COLO668 (cell line): ENCODE measurements at regions not wholly inside any gene's neighbourhood (a gene's known extent, or its start where the extent isn't known, plus 50 kb on each side); places are given as distances from the start of the nearest gene placed in this dataset.
A peak's percentile ranks its signal among the peaks of the same experiment; 100 is the strongest.

Source experiments
- DNase-seq: peaks from one replicate; lab custom pipeline; 2025; ENCODE audit not compliant: unreplicated experiment; lab: John Stamatoyannopoulos, UW

DNA sequence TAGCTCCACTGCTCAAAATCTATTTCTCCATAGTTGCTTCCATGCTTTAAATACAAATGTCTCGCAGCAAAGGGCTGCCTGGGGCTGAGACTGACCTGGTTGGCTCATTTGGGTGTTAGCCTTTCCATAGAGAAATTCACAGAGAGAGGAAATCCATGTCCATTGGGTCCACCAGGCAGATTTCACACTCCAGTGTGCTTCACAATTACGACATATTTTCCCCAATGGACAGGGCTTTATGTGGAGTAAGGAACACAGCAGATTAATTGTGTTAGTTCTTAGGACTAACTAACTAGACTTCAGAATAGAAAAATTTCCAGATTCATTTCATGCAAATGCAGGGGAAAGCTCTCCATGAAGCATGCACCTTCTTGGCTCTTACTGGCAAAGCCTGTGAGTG lies 180.7 kb downstream of the FBXO15 start:
- DNase-seq, result no peak

DNA sequence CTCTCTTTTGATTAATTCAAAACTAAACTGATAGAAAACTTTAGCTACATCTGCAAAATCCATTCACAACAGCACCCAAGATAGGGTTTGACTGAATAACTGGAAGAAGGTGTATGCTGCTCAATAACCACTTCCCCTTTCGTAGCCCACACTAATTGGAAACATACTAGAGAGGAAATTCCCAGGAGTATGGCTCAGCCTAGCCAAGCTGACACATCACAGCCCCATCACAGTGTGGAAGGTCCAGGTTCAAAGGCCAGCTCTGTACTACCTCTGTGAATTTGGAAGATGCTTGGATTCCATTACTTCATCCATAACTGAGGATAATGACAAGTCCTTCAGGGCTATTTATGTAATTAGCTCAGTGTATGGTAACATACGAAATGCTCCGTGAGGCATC lies 185.4 kb downstream of the FBXO15 start:
- no peak for DNase-seq

DNA sequence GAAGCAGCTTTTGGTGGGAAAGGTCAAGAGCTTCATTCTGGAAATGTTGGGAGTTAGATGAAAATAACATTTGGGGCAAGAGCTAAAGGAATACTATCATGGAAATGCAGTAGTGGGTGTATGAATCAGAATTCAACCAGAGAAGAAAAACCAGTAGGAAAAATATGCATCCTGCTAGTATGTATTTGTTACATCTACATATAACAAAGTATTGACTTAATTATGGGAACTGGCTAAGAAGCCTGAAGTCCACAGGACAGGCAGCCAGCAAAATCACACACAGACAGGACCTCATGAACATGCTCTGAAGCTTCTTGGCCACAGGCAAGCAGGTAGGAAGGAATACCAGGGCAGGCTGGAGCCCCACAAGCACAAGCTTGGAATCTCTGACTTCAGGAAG lies 185.8 kb downstream of the FBXO15 start:
- DNase-seq, result no peak

DNA sequence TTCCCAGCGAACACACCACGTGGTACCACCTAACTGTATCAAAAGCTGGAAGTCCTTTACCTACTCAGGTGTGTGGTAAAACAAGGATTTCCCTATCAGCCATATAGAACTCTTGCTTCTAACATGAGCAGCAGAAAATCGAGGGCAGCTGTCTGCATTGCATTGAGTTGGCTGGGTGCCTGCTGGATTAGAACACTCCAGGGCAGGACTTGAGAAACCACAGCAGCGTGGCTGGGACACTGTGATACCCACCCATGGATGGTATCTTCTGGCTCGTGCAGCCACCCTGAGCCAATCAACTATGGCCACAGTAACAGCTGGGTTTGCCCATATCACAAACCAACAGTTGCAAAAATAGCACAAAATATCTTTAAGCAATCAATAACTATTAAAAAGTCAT lies 188.3 kb downstream of the FBXO15 start:
- DNase-seq, result no peak

DNA sequence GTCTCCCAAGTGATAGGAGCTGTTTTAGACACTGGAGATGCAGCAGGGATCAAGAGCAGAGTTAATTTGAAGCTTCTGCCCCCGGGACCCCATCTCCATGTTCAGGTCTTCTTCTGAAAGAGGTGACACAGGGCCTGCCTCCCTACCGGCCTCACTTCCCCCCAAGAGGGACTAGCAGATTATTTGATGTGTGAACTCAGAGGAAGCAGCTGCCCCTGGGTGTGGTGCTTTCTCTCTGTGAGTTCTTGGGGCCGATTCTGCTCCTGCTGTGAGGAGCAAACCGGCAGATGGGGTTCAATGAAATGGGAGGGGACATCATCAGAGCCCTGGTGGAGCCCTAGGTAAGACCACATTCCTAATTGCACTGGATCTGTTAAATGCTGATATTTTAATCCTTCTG lies 193.4 kb downstream of the FBXO15 start:
- DNase-seq, result no peak

DNA sequence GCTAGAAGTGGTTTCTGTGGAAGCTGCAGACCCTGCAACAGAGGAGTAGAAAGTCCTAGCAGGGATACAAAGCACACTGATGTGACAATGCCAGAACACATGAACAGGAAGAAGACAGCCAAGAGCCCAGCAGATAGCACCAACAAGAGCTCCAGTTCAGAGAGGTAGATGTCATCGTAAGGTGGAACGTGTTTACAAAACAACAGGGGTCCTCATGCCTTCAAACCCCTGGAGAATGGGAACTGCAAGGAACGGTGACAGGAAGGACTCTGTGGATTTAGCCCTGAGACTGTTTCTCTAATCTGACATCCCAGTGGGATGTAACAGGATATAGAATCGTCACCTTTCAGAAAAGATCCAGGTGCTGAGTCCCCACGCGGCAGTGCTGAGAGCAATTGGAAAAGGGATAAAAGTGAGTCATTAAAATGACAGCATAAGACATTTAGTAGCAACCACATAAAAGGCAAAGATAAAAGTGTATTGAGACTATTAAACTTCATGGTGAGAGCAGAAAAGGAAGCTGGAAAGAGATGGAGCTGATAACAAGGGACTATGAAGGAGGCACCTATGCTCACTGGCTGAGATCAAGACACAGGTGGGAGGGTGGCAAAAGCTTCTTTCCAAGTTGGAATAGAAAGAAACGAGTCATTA lies 195.2 kb downstream of the FBXO15 start:
- DNase-seq, result no peak

DNA sequence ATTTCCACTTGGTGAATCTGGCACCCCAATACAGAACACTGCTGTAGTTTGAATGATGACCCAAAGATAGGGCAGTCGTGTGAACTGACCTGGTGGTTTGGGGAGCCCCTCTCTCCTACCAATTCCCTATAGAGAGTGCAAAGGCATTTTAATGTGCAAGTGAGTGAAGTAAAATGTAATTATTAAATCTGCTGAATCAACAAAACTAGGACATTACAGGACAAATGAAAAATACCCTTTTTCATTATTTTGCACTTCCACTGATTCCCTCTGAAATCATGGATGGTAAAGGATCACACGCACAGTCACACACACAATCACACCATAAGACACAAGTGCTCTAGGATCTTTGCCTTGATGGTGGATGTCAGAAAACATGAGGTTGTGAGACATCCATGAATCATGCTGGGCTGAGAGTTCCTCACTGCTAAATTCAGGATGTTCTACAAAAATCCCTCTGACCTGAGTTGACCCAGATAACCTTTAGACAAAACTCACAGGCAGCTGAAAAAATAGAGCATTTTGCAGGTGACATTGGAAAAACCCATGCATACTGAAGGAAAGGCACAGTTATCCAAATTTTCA lies 197.4 kb downstream of the FBXO15 start:
- no peak for DNase-seq

DNA sequence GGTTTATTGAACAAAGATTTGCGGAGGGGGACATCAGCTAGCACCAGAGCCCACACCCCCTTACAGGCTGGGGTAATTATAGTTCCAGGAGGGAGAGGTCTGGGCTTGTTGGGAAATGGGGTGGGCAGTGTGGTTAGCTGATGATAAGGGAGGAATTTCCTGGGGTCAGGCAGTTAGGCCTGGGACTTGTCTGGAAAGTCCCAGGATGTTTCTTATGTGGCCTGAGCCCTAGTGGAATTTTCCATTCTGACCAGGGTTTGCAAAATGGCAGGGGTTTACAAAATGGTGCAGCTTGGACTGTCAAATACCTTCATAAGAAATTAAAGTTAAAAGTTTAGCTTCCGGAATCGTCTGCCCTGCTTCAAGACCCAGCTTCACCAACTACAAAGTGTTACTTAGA lies 199.1 kb downstream of the FBXO15 start:
- DNase-seq, result no peak

DNA sequence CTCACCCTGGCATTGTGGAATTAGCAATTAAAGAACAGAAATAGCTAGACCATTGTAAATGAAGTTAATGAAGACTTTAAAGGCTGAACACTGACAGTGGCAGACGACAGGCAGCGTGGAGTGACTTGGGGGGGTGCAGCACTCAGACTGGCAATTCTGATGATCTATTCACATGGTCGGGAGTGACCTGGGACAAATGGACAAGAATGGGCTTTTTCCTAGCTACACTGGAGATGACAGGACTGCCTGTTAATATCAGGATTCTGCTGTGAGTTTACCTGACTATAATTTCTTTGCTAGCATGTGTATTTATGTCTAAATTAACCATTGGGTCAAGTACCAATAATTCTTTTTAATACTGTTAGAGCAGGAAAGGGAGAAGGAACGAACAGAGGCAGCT lies 199.6 kb downstream of the FBXO15 start:
- no peak for DNase-seq

DNA sequence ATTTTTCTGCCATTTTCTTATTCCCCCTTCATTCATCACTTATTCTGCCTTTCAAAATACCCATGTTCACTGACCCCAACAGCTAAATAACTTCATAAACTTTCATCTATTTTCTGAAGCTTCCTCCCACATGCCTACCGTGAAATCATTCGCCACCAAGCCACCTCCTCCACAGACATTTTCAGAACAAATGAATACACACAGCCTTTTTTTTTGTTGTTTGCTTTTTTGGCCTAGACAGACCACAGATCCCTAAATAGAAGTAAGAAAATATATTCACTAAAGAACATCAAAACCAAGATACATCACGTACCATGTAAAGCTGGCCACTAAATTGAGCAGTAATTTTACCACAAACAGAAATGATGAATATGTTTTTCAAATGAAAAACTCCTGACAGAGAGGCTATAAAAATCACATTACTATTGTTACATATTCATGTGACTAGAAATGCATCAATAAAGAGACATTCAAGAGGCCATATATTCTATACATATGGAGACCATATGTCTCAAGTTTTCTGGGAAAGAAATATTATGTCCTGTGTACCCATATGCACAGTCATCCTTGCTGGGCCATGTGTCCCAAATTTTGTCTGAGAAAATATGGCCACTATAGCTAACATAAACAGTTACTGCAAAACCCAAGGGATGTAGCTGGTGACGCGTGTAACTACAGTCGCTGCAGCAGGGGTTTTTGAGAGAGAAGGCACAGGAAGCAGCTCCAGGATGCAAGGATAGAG lies 200.3 kb downstream of the FBXO15 start:
- DNase-seq, result no peak

DNA sequence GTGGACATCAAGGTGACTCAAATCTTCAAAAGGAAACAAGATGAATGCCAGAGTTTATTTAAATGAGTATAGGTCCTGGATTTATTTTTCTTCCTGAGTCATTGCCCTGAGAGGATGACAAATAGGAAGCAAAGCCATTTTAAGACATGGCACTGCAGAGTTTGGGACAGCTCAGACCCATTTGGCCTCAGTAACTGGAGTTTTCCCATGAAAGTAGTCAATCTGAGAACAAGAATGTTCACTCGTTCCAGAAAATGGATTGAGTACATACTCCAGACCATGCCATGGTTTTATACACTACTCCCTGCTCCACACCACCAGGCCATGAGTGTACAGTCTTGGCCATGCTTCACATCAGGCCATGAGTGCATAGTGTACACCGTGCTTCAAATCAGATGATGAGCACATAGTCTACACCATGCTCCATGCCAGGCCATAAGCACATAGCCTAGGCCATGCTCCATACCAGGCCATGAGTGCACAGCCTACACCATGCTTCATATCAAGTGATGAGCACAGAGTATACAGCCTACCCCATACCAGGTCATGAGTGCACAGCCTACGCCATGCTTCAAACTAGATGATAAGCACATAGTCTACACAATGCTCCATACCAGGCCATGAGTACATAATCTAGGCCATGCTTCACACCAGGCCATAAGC lies 202.4 kb downstream of the FBXO15 start:
- DNase-seq, result no peak

DNA sequence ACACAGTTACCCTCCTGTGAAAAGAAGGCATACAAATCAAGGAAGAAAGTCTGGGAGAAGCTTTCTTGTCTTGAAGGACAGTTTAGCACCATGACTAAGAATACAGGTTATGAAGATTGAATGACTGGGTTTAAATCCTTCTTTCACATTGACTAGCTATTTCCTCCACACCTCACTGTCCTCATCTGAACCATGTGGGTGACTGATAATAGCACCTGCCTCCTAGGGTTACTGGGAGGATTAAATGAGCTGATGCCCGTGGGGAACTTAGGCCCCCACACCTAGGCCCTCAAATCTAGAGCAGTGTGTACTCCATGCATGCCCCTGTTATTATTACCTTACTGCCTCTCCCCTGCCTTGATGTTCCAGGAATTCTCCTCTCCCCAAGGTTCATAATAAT lies 202.9 kb downstream of the FBXO15 start:
- no peak for DNase-seq

DNA sequence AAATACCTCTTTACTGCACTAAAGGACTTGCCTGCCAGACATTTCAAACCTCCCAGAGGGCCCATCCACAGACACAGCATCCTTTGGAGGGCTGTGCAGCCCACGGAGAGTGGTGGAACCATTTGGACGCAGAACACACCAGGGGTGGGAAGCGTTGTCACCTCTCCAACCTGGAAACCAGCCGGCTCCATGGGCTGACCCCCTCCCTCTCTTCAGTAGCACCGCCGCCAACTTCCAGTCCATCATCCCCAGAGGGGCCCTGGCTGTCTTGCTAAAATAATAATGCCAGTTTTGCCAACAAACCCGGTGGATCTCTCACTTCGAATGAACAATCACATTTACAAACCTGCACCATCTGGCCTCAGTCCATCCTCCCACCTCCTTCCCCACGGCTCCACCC lies 203.9 kb downstream of the FBXO15 start:
- DNase-seq, result no peak

DNA sequence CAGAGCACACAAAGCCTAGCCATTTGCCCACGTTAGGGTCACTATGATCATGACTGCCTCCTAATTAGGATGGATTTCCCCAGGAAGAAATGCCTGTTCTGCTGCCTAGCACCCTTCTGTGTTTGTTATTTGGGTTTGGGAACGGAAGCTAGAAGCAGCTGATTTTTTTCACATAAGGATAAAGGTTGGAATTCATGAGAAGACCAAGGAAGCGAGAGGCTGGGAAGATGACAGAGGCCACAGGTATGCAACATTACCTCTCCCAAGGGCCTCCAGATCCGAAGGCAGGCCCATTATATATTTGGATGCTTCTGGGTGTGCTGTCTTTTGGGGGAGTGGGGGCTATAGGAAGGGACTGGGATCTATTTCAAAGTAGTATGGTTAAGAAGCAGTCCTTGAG lies 204.7 kb downstream of the FBXO15 start:
- DNase-seq, result no peak

DNA sequence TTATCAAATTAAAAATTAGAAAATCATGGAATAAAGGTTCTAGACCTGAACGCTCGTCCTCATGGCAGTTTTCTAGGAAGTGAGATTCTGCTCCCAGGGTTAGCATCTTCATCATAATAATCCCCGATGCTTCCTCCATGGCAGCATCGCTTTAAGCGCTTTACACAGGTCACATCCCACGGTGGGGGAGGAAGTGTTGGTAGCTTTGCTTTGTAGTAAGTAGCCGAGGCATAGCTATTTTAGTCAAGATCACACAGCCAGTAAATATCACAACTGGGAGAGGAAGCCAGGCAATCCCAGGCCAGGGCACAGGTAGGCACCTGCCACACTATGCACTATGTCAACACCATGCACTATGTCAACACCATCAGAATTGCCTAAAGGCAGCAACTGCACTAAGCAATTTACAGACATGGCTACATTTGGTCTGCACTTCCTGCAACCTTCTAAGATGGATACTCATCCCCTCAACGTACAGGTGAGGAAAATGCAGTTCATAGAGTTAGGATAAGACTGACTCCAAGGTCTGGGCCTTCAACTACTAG lies 205.5 kb downstream of the FBXO15 start:
- peak; percentile 84 for DNase-seq

DNA sequence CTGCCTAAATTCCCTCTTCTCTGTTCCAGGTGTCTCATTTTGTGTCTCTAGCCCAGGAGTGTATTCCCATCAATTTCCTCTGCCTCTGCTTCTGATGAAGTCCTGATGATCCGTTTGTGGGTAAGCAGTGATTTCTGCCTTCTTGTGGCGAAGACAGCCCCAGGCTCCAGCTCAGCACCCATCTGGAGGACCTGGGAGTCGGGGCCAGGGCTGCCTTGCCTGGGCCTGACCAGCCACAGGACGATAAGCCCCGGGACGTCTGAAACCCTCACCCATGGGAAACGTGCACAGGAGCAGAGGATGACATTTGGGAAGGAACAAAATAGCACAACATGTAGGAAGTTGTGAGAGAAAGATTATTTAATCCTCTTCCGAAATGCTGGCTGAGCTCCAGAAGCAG lies 206.9 kb downstream of the FBXO15 start:
- DNase-seq, result no peak

DNA sequence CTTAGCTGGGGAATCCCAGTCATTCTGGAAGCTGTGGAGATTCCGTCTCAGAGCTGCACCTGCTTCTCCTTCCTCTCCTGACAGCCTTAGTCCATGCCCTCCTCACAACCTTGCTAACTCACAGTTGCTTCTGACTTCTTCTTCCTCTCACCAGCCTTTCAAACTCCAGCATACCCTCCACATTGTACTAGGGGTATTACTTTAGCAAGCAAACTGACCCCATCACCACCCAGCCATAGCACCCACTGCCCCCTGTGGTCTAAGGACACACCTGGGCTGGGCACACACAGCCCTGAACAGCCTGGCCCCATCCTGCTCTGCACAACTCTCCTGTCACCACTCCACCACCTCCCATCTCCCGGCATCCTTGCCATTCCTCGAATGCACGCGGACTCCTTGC lies 208.2 kb downstream of the FBXO15 start:
- no peak for DNase-seq

DNA sequence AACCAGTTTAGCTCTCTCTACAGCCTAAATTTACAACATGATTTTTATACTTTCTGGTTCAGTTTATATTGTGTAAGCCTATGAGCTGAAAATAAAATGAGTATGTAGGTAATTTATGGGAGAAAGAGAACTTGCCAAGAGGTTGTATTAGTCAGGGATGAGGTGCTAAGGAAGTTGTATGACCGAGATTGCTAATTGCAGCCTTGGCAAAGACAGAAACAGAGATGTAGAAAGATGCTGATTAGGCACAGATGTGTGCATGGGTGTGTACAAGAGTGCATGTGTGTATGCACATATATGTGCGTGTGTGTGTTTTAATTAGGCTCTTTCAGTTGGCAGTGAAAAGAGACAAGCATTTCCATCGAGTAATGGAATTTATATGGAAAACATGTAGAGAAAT lies 213.9 kb downstream of the FBXO15 start:
- no peak for DNase-seq

DNA sequence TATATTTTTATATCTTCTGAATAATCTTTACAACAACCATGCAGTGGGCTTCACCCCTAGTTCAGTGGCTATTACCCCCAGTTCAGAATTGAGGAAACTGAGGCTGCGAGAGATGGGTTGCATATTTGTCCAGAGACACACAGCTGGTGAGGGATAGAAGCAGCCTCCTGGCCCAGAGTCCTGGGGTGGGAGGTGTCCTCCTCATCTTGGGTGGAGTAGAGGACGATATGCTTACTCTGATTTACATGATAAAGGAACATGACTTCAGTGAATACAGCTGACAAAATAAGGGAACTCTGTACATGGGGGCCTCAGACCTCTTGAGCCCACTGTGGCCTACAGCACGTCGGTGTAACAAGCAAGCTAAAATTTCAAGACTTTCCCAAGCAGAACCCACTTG lies 214.7 kb downstream of the FBXO15 start:
- no peak for DNase-seq

DNA sequence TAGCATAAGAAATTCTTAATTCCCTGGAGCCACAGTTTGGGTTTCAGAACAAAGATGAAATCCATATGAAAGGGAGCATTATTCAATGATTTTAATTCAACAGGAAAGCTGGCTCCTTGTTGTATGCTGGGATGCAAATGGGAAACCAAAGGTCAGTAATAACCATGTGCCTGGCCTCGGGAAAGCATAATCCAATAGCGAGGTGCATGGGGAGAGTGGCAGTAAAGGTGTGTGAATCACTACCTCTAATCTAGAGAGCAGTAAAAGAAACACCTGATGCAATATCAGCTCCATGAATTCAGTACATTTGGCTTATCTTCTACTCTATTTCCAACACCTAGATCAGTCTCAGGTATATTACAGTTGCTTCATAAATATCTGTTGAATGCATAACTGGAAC lies 220.1 kb downstream of the FBXO15 start:
- DNase-seq, result no peak

DNA sequence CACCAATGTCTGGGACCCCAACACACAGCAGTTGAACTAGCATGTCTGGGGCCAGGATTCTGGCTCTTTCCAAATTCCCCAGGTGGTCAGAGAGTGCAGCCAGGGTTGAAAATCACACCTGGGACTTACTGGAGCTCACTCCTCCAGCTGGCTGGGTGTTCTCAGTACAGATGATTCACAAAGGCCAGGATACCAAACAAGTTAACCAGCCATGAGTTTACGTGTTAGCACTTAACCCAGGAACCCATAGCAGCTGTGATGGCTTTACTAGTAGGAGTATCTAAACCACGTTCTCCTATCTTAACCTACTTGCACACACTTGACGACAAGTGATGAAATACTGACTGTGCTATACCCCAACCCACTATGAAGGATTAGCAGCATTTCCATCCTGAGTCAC lies 222.8 kb downstream of the FBXO15 start:
- DNase-seq, result no peak

DNA sequence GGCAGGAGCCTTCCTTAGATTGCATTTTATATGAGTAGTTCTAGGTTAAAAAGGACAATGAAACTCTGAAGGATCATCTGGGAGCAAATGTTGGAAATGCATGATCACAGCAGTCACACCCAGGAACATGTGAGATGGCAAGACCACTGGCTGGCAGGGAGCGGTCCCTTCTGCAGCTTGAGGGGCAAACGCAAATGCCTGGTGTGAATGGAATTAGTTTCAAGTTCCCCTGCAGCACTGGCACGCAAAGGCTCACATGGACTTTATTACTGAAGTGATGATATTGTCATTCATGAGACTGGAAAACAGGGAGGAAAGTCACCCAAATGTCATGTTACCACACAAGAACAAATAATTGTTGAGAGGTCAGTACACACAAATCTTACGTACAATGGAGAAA lies 223.3 kb downstream of the FBXO15 start:
- DNase-seq, result no peak
